ENCODE measurements at regions not wholly inside any gene's neighbourhood (a gene's known extent, or its start where the extent isn't known, plus 50 kb on each side); places are given as distances from the start of the nearest gene placed in this dataset.

- TF ChIP-seq CTCF (IDR thresholded peaks at IDR 0.05; ENCODE audit: borderline replicate concordance, extremely low read depth, low read length, poor library complexity, severe bottlenecking) (no peak), EZH2 (IDR thresholded peaks at IDR 0.05; ENCODE audit: borderline replicate concordance, low read depth, low read length, severe bottlenecking) (no peak)
Measured at GRCh38 chr4:10889819-10890218, 205.3 kb upstream of the CLNK start.

All from DND-41 (cell line).